A549 (cell line): ENCODE measurements at regions not wholly inside any gene's neighbourhood (a gene's known extent, or its start where the extent isn't known, plus 50 kb on each side); places are given as distances from the start of the nearest gene placed in this dataset.
A peak's percentile ranks its signal among the peaks of the same experiment; 100 is the strongest.

Experiments
- ATAC-seq, 2 experiments: fragments of 200-7000 bp in 1 of 2; fragments of >200 bp in 1 of 2; cut with Nextera tagmentation in 1 of 2; cut with Tn5 transposase in 1 of 2; 3 replicates each; pipeline versions ENCODE4 v1.8.0 to v1.9.1; 2018 to 2020; ENCODE audit warnings: mild to moderate bottlenecking in 1 of 2, moderate library complexity in 1 of 2
- CTCF ChIA-PET: fragments of 300-600 bp; sonication (Branson Sonifier 250); formaldehyde crosslinking; extraction: SDS; loops from one replicate; lab custom pipeline; 2021; ENCODE audit warnings: antibody characterized with exemption, inconsistent platforms; lab: Yijun Ruan, JAX
- POLR2A ChIA-PET: fragments of 350-600 bp; formaldehyde crosslinking; extraction: SDS; loops from one replicate; lab custom pipeline; 2021; ENCODE audit warnings: antibody characterized with exemption, inconsistent platforms; lab: Yijun Ruan, JAX
- DNase-seq, 2 experiments: peaks; one replicate each; pipeline versions ENCODE4 v3.0.0 to v3.0.0-alpha.2; 2011 to 2016; ENCODE audit warnings: low read depth in 1 of 2, low spot score in 1 of 2
- FAIRE-seq: peaks from 2 replicates; lab custom pipeline; 2011; peaks lifted over from hg19 to GRCh38; lab: Jason Lieb, UNC
- H3K27ac ChIP-seq, 2 experiments: fragments of >200 bp; sonication (Bioruptor Twin); formaldehyde crosslinking; 3 replicates each; pipeline ENCODE4 v1.5.1; 2016 to 2017
- H3K4me1 ChIP-seq: fragments of >200 bp; sonication (Bioruptor Twin); formaldehyde crosslinking; 3 replicates; pipeline ENCODE4 v1.6.1; 2016
- H3K4me2 ChIP-seq: fragments of >200 bp; sonication (Bioruptor Twin); formaldehyde crosslinking; 3 replicates; pipeline ENCODE4 v1.6.1; 2016
- H3K4me3 ChIP-seq: fragments of >200 bp; sonication (Bioruptor Twin); formaldehyde crosslinking; 3 replicates; pipeline ENCODE4 v1.5.1; 2016
- H3K9me3 ChIP-seq: fragments of >200 bp; sonication (Bioruptor Twin); formaldehyde crosslinking; 3 replicates; pipeline ENCODE4 v1.6.1; 2016
- BHLHE40 ChIP-seq: IDR thresholded peaks from 2 replicates; pipeline ENCODE4 v1.6.1; 2012; ENCODE audit warnings: low read depth, low read length, inconsistent platforms
- CBX8 ChIP-seq: fragments of 200-600 bp; sonication (generic); IDR thresholded peaks from 2 replicates; pipeline ENCODE4 v1.6.1; 2016
- CEBPB ChIP-seq, 2 experiments: fragments of >200 bp in 1 of 2; sonication (Bioruptor Twin) in 1 of 2; formaldehyde crosslinking in 1 of 2; IDR thresholded peaks; 2 replicates each; pipeline ENCODE4 v1.6.1; 2012 to 2016
- CHD4 ChIP-seq: fragments of 200-600 bp; sonication (generic); IDR thresholded peaks from 2 replicates; pipeline ENCODE4 v1.6.1; 2016; ENCODE audit warnings: antibody characterized with exemption, mild to moderate bottlenecking, borderline replicate concordance
- EHMT2 ChIP-seq: fragments of 200-600 bp; sonication (generic); IDR thresholded peaks from 2 replicates; pipeline ENCODE4 v1.6.1; 2016; ENCODE audit warnings: antibody characterized with exemption, low read depth, mild to moderate bottlenecking, moderate library complexity
- FOSB ChIP-seq: fragments of 250-450 bp; sonication (Bioruptor Pico); IDR thresholded peaks from 2 replicates; pipeline ENCODE4 v1.5.0; 2020; ENCODE audit warnings: mild to moderate bottlenecking, moderate library complexity
- HES2 ChIP-seq: fragments of >200 bp; sonication (Bioruptor Twin); formaldehyde crosslinking; IDR thresholded peaks from 2 replicates; pipeline ENCODE4 v1.6.1; 2016
- HEYL ChIP-seq: fragments of 250-450 bp; sonication (Bioruptor Pico); IDR thresholded peaks from 2 replicates; pipeline ENCODE4 v1.8.0; 2021; ENCODE audit warnings: mild to moderate bottlenecking, moderate library complexity
- HOXA7 ChIP-seq: fragments of 250-450 bp; sonication (Bioruptor Pico); IDR thresholded peaks from 2 replicates; pipeline ENCODE4 v1.5.0; 2020; ENCODE audit warnings: mild to moderate bottlenecking, moderate library complexity
- HOXB13 ChIP-seq: fragments of 250-450 bp; sonication (Bioruptor Pico); IDR thresholded peaks from 2 replicates; pipeline ENCODE4 v1.5.0; 2020; ENCODE audit warnings: low read depth, mild to moderate bottlenecking, moderate library complexity
- JUN ChIP-seq, 2 experiments: fragments of >200 bp; sonication (Bioruptor Twin); formaldehyde crosslinking; IDR thresholded peaks; 2 replicates in 1 of 2; 3 replicates in 1 of 2; pipeline ENCODE4 v1.6.1; 2016 to 2017
- MAFK ChIP-seq: fragments of 450-650 bp; IDR thresholded peaks from 2 replicates; pipeline ENCODE4 v1.6.1; 2014; ENCODE audit not compliant: partially characterized antibody
- MAZ ChIP-seq: fragments of 150-350 bp; IDR thresholded peaks from 2 replicates; pipeline ENCODE4 v1.6.1; 2014; ENCODE audit warnings: antibody characterized with exemption, low read depth, low read length, borderline replicate concordance
- NFE2L2 ChIP-seq: fragments of 150-350 bp; conservative IDR thresholded peaks from 2 replicates; pipeline ENCODE4 v1.6.1; 2014; ENCODE audit warnings: low read length
- NR3C1 ChIP-seq: fragments of >200 bp; sonication (Bioruptor Twin); formaldehyde crosslinking; IDR thresholded peaks from 3 replicates; pipeline ENCODE4 v1.6.1; 2017
- POLR2AphosphoS2 ChIP-seq: conservative IDR thresholded peaks from 2 replicates; pipeline ENCODE4 v1.6.1; 2012; ENCODE audit warnings: low read length, improper control_type of control experiment, inconsistent platforms
- RAD21 ChIP-seq, 2 experiments: fragments of >200 bp in 1 of 2; sonication (Bioruptor Twin) in 1 of 2; formaldehyde crosslinking in 1 of 2; IDR thresholded peaks in 1 of 2; conservative IDR thresholded peaks in 1 of 2; 2 replicates in 1 of 2; 3 replicates in 1 of 2; pipeline ENCODE4 v1.6.1; 2012 to 2018; ENCODE audit warnings: inconsistent platforms in 1 of 2
- RARB ChIP-seq: fragments of 250-450 bp; sonication (Bioruptor Pico); IDR thresholded peaks from 2 replicates; pipeline ENCODE4 v1.8.0; 2021; ENCODE audit warnings: mild to moderate bottlenecking, moderate library complexity
- RFX5 ChIP-seq: fragments of 450-650 bp; IDR thresholded peaks from 2 replicates; pipeline ENCODE4 v1.7.1; 2014; ENCODE audit warnings: antibody characterized with exemption, mild to moderate bottlenecking, moderate library complexity
- RNF2 ChIP-seq: fragments of 200-600 bp; sonication (generic); IDR thresholded peaks from 2 replicates; pipeline ENCODE4 v1.6.1; 2016; ENCODE audit warnings: low read depth, mild to moderate bottlenecking, antibody characterized with exemption, moderate library complexity, borderline replicate concordance
- ZSCAN20 ChIP-seq: fragments of 250-450 bp; sonication (Bioruptor Pico); IDR thresholded peaks from 2 replicates; pipeline ENCODE4 v1.8.0; 2022; ENCODE audit warnings: mild to moderate bottlenecking, moderate library complexity
- WGBS: methylation state at CpG from one replicate; pipeline ENCODE4 v1.1.6; 2017; ENCODE audit errors: missing lambda C conversion rate; 5-methylcytosine and 5-hydroxymethylcytosine counted together
- TF ChIP-seq, protein P1 (sequence below): IDR thresholded peaks from 2 replicates; pipeline ENCODE4 v1.6.1; 2012; ENCODE audit warnings: low read depth, borderline replicate concordance
- TF ChIP-seq, protein P2 (sequence below): fragments of 250-450 bp; sonication (Bioruptor Pico); IDR thresholded peaks from 2 replicates; pipeline ENCODE4 v1.5.0; 2020; ENCODE audit warnings: low read depth, mild to moderate bottlenecking, moderate library complexity
- TF ChIP-seq, protein P3 (sequence below): fragments of 150-350 bp; IDR thresholded peaks from 2 replicates; pipeline ENCODE4 v1.6.1; 2014; ENCODE audit warnings: low read depth, mild to moderate bottlenecking, low read length
- TF ChIP-seq, protein P4 (sequence below): fragments of >200 bp; sonication (Bioruptor Twin); formaldehyde crosslinking; IDR thresholded peaks from 3 replicates; pipeline ENCODE4 v1.6.1; 2016

GRCh38 chr9:90046317-90046861 is 441.6 kb downstream of the GADD45G start:
- Histone ChIP-seq H3K4me3 (no peak overlapping the region), H3K4me1 (peaks cover 21% of the 10 kb centered on the region), H3K27ac (peak overlapping the region in 1 of 2 experiments; percentile 79; a peak in 2 of 6 replicates), H3K9me3 (no peaks in the 10 kb centered on the region), H3K4me2 (no peak overlapping the region)
- CTCF ChIA-PET, result interaction anchor here (0.7 to 2.1 kb wide), 2 partner anchors 42 to 448 kb away, joined by 5 to 8 read pairs; no protein-coding TSS in a partner anchor
- POLR2A ChIA-PET, result no interaction called here
- DNase-seq (no peak), ATAC-seq (no peak), FAIRE-seq (no peak)
- 97% methylated on average over 7 of the region's 7 CpGs for WGBS
- TF ChIP-seq, protein P1, sequence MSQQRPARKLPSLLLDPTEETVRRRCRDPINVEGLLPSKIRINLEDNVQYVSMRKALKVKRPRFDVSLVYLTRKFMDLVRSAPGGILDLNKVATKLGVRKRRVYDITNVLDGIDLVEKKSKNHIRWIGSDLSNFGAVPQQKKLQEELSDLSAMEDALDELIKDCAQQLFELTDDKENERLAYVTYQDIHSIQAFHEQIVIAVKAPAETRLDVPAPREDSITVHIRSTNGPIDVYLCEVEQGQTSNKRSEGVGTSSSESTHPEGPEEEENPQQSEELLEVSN, result no peak
- TF ChIP-seq NR3C1, result no peak
- TF ChIP-seq, protein P2, sequence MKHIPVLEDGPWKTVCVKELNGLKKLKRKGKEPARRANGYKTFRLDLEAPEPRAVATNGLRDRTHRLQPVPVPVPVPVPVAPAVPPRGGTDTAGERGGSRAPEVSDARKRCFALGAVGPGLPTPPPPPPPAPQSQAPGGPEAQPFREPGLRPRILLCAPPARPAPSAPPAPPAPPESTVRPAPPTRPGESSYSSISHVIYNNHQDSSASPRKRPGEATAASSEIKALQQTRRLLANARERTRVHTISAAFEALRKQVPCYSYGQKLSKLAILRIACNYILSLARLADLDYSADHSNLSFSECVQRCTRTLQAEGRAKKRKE (CRISPR knock-in tag), result no peak
- TF ChIP-seq, protein P3, sequence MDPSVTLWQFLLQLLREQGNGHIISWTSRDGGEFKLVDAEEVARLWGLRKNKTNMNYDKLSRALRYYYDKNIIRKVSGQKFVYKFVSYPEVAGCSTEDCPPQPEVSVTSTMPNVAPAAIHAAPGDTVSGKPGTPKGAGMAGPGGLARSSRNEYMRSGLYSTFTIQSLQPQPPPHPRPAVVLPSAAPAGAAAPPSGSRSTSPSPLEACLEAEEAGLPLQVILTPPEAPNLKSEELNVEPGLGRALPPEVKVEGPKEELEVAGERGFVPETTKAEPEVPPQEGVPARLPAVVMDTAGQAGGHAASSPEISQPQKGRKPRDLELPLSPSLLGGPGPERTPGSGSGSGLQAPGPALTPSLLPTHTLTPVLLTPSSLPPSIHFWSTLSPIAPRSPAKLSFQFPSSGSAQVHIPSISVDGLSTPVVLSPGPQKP, result no peak
- TF ChIP-seq CEBPB (IDR thresholded peaks at IDR 0.05), result no peak
- no peak for TF ChIP-seq BHLHE40

- ChIA-PET CTCF (no interaction called here), POLR2A (no interaction called here)
- TF ChIP-seq CBX8 (no peak), JUN (IDR thresholded peaks at IDR 0.05) (no peak), MAFK (no peak), RFX5 (no peak), NR3C1 (no peak), FOSB (CRISPR knock-in tag) (no peak), ZSCAN20 (CRISPR knock-in tag) (no peak), NFE2L2 (no peak), HEYL (CRISPR knock-in tag) (no peak), MAZ (no peak), RNF2 (no peak), CHD4 (no peak), HES2 (no peak)
- TF ChIP-seq, protein P4, sequence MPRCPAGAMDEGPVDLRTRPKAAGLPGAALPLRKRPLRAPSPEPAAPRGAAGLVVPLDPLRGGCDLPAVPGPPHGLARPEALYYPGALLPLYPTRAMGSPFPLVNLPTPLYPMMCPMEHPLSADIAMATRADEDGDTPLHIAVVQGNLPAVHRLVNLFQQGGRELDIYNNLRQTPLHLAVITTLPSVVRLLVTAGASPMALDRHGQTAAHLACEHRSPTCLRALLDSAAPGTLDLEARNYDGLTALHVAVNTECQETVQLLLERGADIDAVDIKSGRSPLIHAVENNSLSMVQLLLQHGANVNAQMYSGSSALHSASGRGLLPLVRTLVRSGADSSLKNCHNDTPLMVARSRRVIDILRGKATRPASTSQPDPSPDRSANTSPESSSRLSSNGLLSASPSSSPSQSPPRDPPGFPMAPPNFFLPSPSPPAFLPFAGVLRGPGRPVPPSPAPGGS, result no peak
- TF ChIP-seq, protein P2 (CRISPR knock-in tag), result no peak
- no peak for FAIRE-seq
- no peak for DNase-seq
- Histone ChIP-seq H3K9me3 (no peaks in the 10 kb centered on the region), H3K27ac (no peak overlapping the region), H3K4me3 (no peak overlapping the region), H3K4me2 (no peak overlapping the region), H3K4me1 (peaks cover 21% of the 10 kb centered on the region)
- ATAC-seq, result no peak
Measured at GRCh38 chr9:90047828-90048227, 443.0 kb downstream of the GADD45G start.

DNA sequence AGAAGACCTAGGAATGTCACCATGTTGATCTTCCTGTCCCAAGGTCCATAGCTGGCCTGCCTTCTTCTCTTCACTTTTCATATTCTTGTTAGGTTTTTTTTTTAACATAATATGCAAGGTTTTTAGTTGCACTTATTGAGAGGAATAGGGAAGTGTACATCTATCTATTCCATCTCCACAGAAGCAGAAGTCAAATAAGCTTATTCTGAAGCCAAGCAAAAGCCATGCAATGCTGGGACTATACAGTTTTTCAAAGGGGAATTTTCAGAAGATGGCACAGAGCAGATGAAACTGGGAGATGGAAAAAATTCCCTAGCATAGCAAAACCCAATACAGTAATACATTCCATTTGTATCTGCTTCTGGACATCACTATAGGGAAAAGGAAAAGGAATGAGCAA is 447.6 kb downstream of the GADD45G start:
- POLR2A ChIA-PET, result no interaction called here
- H3K4me1 ChIP-seq, result no peaks in the 10 kb centered on the region
- DNase-seq (no peak), FAIRE-seq (no peak), ATAC-seq (no peak)
- H3K4me3 ChIP-seq, result no peak overlapping the region
- no peak overlapping the region for H3K4me2 ChIP-seq
- no peak overlapping the region for H3K27ac ChIP-seq
- CTCF ChIA-PET, result interaction anchor here (0.7 to 0.9 kb wide), 3 partner anchors 44 to 458 kb away, joined by 3 read pairs; no protein-coding TSS in a partner anchor
- H3K9me3 ChIP-seq, result no peaks in the 10 kb centered on the region
- TF ChIP-seq HOXA7, result no peak
- no peak for TF ChIP-seq CBX8
- no peak for TF ChIP-seq RARB
- TF ChIP-seq RAD21 (conservative IDR thresholded peaks at IDR 0.05 in 1 of 2, IDR thresholded peaks at IDR 0.05 in 1 of 2), result no peak
- no peak for TF ChIP-seq POLR2AphosphoS2
- TF ChIP-seq EHMT2, result no peak
- TF ChIP-seq HOXB13 (CRISPR knock-in tag), result no peak
